WERI-Rb-1 (cell line): ENCODE measurements at regions not wholly inside any gene's neighbourhood (a gene's known extent, or its start where the extent isn't known, plus 50 kb on each side); places are given as distances from the start of the nearest gene placed in this dataset.

Experiments
- DNase-seq: peaks from one replicate; pipeline ENCODE4 v3.0.0-alpha.2; 2020
- H3K27ac ChIP-seq: fragments of 250-450 bp; sonication (Bioruptor Pico); 2 replicates; pipeline ENCODE4 v1.5.1; 2020; ENCODE audit warnings: mild to moderate bottlenecking, moderate library complexity
- H3K27me3 ChIP-seq: fragments of 250-450 bp; sonication (Bioruptor Pico); 2 replicates; pipeline ENCODE4 v1.5.1; 2021; ENCODE audit warnings: mild to moderate bottlenecking, low read depth, moderate library complexity; ENCODE audit not compliant: insufficient read depth, severe bottlenecking
- H3K36me3 ChIP-seq: fragments of 250-450 bp; sonication (Bioruptor Pico); 2 replicates; pipeline ENCODE4 v1.5.1; 2020; ENCODE audit warnings: mild to moderate bottlenecking, moderate library complexity
- H3K4me3 ChIP-seq: 2 replicates; pipeline ENCODE4 v1.5.1; 2011; ENCODE audit warnings: low read depth, mild to moderate bottlenecking, control low read depth, low read length
- H3K9me3 ChIP-seq: fragments of 250-450 bp; sonication (Bioruptor Pico); 2 replicates; pipeline ENCODE4 v1.5.1; 2021; ENCODE audit warnings: mild to moderate bottlenecking, moderate library complexity; ENCODE audit not compliant: severe bottlenecking
- TF ChIP-seq, protein P1 (sequence below): IDR thresholded peaks from 2 replicates; pipeline ENCODE4 v1.5.1; 2011; ENCODE audit warnings: low read depth, mild to moderate bottlenecking, control low read depth, inconsistent platforms, low read length

DNA sequence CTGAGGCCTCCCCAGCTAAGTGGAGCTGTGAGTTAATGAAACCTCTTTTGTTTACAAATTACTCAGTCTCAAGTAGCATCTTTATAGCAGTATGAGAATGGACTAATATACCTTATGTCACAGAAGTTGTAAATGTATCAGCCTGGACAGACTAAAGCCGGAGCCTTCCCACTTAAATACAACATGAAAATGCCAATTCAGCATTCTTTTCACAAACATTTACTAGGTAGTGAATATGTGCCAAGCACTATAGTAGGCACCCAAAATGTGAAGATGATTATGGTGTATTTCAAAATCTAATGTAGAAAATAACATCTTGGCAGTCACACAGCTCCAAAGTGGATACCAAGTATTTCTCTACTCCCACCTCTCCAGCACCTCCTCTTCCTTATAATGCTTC is 693.0 kb downstream of the KCNJ2 start:
- no peak overlapping the region for H3K4me3 ChIP-seq
- no peak for DNase-seq
- no peak overlapping the region for H3K27ac ChIP-seq
- H3K27me3 ChIP-seq = no peaks in the 10 kb centered on the region
- TF ChIP-seq, protein P1, sequence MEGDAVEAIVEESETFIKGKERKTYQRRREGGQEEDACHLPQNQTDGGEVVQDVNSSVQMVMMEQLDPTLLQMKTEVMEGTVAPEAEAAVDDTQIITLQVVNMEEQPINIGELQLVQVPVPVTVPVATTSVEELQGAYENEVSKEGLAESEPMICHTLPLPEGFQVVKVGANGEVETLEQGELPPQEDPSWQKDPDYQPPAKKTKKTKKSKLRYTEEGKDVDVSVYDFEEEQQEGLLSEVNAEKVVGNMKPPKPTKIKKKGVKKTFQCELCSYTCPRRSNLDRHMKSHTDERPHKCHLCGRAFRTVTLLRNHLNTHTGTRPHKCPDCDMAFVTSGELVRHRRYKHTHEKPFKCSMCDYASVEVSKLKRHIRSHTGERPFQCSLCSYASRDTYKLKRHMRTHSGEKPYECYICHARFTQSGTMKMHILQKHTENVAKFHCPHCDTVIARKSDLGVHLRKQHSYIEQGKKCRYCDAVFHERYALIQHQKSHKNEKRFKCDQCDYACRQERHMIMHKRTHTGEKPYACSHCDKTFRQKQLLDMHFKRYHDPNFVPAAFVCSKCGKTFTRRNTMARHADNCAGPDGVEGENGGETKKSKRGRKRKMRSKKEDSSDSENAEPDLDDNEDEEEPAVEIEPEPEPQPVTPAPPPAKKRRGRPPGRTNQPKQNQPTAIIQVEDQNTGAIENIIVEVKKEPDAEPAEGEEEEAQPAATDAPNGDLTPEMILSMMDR = no peak
- H3K9me3 ChIP-seq = no peaks in the 10 kb centered on the region
- H3K36me3 ChIP-seq = no peaks in the 10 kb centered on the region

DNA sequence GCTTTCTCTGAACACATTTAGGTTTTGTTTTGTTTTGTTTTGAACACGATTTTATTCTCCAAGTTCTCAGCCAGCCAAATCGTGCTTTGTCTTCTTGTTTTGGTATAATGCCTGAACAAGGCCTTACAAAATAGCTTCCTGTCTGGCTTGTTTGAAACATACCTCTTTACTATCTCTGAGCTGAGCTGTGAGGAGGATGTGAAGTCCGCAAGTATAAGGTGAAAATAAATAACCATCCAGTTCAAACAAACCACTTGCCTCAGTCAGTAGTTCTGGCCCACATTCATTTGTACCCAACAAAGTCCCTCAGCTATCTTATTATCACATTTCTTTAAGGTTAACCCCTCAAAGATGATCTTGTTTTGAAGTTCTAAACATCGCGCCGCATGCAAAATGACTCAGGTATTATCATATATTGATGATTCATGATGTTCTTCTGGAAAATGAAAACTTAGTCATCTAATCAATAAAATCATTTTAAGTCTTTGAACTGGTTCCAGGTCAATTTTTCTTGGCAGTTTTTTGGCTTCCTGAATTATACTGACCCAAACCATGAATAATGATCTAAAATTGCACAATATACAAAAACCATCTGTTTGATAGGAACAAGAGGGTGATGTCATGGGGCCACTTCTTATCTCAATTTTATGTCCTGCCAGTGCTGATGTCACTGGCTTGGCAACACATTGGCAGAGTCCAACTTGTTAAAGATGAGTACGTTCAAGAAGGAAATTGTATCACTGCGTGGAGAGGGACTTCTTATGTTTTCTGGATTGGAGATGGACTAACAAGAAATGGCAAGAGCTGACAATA is 694.3 kb downstream of the KCNJ2 start:
- no peaks in the 10 kb centered on the region for H3K9me3 ChIP-seq
- no peak for DNase-seq
- TF ChIP-seq, protein P1 = no peak
- no peaks in the 10 kb centered on the region for H3K36me3 ChIP-seq
- no peak overlapping the region for H3K27ac ChIP-seq
- H3K4me3 ChIP-seq = no peak overlapping the region
- no peaks in the 10 kb centered on the region for H3K27me3 ChIP-seq

DNA sequence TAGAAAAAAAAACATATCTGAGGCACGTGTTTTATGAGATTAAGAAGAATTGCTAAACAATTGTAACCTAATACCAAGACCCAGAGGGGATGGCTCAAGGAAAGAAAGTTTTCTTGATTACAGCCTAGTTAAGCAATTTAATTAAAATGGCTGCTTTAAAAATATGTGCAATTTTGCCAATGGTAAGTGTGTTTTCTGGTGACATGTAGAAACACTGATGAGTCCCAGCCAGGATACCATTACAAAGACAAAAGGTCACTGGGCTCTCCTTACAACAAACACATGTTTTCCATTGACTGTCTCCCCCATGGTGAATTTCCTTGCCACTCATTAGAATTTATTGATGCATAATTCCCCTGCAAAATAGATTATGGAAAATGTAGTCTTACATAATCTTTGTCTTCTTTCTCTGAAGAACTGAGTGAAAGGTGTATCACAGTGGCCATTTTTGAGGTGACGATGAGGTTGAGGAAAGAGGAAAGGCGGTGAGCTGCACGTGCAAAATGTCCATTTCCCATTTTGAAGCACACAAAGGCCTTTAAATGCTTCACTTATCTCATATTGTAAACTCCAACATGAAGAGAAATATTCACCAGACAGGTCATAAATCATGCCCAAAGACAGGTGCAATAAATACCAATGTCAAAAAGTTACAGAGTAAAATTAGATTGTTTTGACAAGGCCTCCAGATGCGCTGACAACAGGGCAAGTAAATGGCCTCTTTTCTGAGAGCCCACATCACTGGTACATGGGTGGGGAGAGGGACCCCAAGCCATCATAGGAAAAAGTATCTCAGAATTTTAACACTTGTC is 696.9 kb downstream of the KCNJ2 start:
- DNase-seq = no peak
- Histone ChIP-seq H3K27me3 (no peaks in the 10 kb centered on the region), H3K36me3 (no peaks in the 10 kb centered on the region), H3K9me3 (no peaks in the 10 kb centered on the region), H3K4me3 (no peak overlapping the region), H3K27ac (no peak overlapping the region)
- TF ChIP-seq, protein P1 = no peak

DNA sequence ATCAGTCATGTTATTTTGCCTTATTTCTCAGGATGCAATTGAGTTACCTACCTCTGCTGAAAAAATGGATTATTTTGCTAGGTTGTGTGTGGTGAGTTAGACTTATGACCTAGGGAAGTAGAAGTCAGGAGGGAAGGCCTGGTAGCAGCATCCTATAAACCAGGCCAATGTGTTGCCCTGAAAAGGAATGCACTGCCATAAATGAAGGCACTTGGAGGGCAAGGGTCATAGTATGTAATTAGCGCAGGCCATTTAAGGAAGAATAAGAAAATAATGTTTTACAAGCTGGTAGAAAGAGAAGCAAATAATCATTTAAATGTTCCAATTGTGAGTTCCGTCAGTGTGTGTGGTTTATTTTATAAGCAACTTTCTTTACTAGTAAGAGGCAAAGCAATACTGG is 698.8 kb downstream of the KCNJ2 start:
- TF ChIP-seq, protein P1 = no peak
- no peak overlapping the region for H3K4me3 ChIP-seq
- H3K27ac ChIP-seq = no peak overlapping the region
- H3K36me3 ChIP-seq = no peaks in the 10 kb centered on the region
- no peak for DNase-seq
- no peaks in the 10 kb centered on the region for H3K27me3 ChIP-seq
- no peaks in the 10 kb centered on the region for H3K9me3 ChIP-seq

DNA sequence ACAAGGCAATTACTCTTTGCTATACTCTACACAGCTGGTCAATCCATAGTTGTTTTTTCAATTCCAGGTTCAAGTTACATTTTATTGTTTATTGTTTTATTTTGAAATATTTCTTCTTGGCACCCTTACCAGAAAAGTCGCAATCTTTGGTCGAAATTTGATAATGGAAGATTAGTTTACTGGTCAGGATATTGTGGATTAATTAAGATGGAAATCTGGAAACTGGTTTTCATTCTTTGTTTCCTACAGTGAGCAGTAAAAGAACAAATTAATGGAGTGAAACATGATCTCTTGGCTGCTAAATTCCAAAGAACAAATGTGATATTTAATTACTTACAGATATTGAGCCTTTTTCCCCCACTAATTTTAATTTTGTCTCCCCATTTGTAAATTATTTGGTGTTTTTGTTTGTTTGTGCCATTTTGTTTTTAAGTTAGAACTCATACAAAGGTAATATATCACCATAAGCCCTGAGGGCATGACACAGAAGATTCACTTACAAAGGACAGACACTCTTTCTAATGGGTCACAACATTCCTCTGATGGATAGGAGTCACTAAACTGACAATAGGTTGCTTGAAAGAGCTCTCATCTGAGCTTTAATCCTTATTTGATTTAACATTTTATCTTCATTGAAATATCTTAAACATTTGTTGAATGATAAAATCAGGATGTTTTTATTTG is 700.2 kb downstream of the KCNJ2 start:
- no peak for DNase-seq
- Histone ChIP-seq H3K9me3 (no peaks in the 10 kb centered on the region), H3K27me3 (no peaks in the 10 kb centered on the region), H3K4me3 (no peak overlapping the region), H3K27ac (no peak overlapping the region), H3K36me3 (no peaks in the 10 kb centered on the region)
- TF ChIP-seq, protein P1 = no peak
